ENCODE measurements at regions not wholly inside any gene's neighbourhood (a gene's known extent, or its start where the extent isn't known, plus 50 kb on each side); places are given as distances from the start of the nearest gene placed in this dataset.
A peak's percentile ranks its signal among the peaks of the same experiment; 100 is the strongest.

GRCh38 chr4:180898305-180898704 is 1344.9 kb upstream of the TENM3 start:
- Histone ChIP-seq H2BK120ac (ENCODE audit: low read depth, low read length) (no peak overlapping the region), H3K79me1 (replicated peaks; ENCODE audit: low read length, poor library complexity, severe bottlenecking) (no peaks in the 10 kb centered on the region), H3K23ac (ENCODE audit: low read length in 2 of 2) (no peak overlapping the region), H3K9me3 (ENCODE audit: control insufficient read depth, low read length) (no peaks in the 10 kb centered on the region), H4K8ac (ENCODE audit: low read length) (no peak overlapping the region), H2AK5ac (ENCODE audit: low read length, severe bottlenecking) (no peak overlapping the region), H3K18ac (ENCODE audit: low read depth in 1 of 2, low read length in 2 of 2) (no peak overlapping the region), H3K27me3 (ENCODE audit: control insufficient read depth in 1 of 2, insufficient read depth in 1 of 2, low read length in 2 of 2) (no peaks in the 10 kb centered on the region), H2BK12ac (ENCODE audit: low read length in 2 of 2) (no peak overlapping the region), H3K4me2 (ENCODE audit: low read length, poor library complexity, severe bottlenecking) (no peak overlapping the region), H3K14ac (ENCODE audit: low read length in 2 of 2) (no peak overlapping the region), H3K4ac (ENCODE audit: low read depth in 1 of 2, low read length in 2 of 2) (no peak overlapping the region), H2AFZ (ENCODE audit: low read depth, low read length) (no peak overlapping the region), H3K4me3 (ENCODE audit: insufficient read depth in 1 of 2, low read depth in 1 of 2, low read length in 2 of 2) (no peak overlapping the region), H2BK5ac (ENCODE audit: low read depth, low read length, poor library complexity, severe bottlenecking) (no peak overlapping the region), H3K9ac (ENCODE audit: low read length) (no peak overlapping the region), H3K4me1 (ENCODE audit: control insufficient read depth, insufficient read depth, low read depth, low read length) (no peaks in the 10 kb centered on the region), H2BK15ac (ENCODE audit: low read depth, poor library complexity, severe bottlenecking) (no peak overlapping the region), H3K36me3 (ENCODE audit: control insufficient read depth in 1 of 2, insufficient read depth in 2 of 2, low read depth in 1 of 2, low read length in 2 of 2) (no peaks in the 10 kb centered on the region), H3K27ac (ENCODE audit: low read length, poor library complexity, severe bottlenecking) (no peak overlapping the region), H4K91ac (ENCODE audit: low read length) (no peak overlapping the region)
- no peak for DNase-seq
- 0% methylated on average over 1 of the region's 1 CpG for WGBS

DNA sequence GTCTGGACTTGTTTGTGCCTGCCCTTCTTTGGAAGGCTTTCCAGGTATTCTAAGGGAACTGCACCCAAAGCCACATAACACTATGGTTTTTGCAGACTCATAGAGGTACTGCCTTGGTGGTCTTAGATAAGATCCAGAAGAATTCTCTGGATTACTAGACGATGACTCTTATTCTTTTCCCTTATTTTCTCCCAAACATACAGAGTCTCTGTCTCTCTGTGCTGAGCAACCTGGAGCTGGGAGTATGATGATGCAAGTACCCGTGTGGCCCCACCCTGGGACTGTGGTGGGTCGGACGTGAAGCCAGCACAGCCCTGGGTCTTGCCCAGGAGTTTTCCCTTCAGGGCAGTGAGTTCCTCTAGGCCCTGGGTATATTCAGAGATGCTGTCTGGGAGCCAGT is 1342.4 kb upstream of the TENM3 start:
- no peak overlapping the region for H3K23ac ChIP-seq (ENCODE audit: low read length in 2 of 2)
- H3K9me3 ChIP-seq (ENCODE audit: control insufficient read depth, low read length): no peaks in the 10 kb centered on the region
- no peaks in the 10 kb centered on the region for H3K27me3 ChIP-seq (ENCODE audit: control insufficient read depth in 1 of 2, insufficient read depth in 1 of 2, low read length in 2 of 2)
- no peak overlapping the region for H4K8ac ChIP-seq (ENCODE audit: low read length)
- H3K36me3 ChIP-seq (ENCODE audit: control insufficient read depth in 1 of 2, insufficient read depth in 2 of 2, low read depth in 1 of 2, low read length in 2 of 2): no peaks in the 10 kb centered on the region
- DNase-seq: no peak
- H3K9ac ChIP-seq (ENCODE audit: low read length): no peak overlapping the region
- no peak overlapping the region for H3K18ac ChIP-seq (ENCODE audit: low read depth in 1 of 2, low read length in 2 of 2)
- H3K27ac ChIP-seq (ENCODE audit: low read length, poor library complexity, severe bottlenecking): no peak overlapping the region
- no peak overlapping the region for H3K4ac ChIP-seq (ENCODE audit: low read depth in 1 of 2, low read length in 2 of 2)
- H2BK120ac ChIP-seq (ENCODE audit: low read depth, low read length): no peak overlapping the region
- no peak overlapping the region for H2AK5ac ChIP-seq (ENCODE audit: low read length, severe bottlenecking)
- no peak overlapping the region for H4K91ac ChIP-seq (ENCODE audit: low read length)
- no peak overlapping the region for H2BK15ac ChIP-seq (ENCODE audit: low read depth, poor library complexity, severe bottlenecking)
- no peak overlapping the region for H2BK5ac ChIP-seq (ENCODE audit: low read depth, low read length, poor library complexity, severe bottlenecking)
- H3K79me1 ChIP-seq (replicated peaks; ENCODE audit: low read length, poor library complexity, severe bottlenecking): no peaks in the 10 kb centered on the region
- 91% methylated on average over 4 of the region's 4 CpGs for WGBS
- no peak overlapping the region for H3K4me2 ChIP-seq (ENCODE audit: low read length, poor library complexity, severe bottlenecking)
- H3K4me1 ChIP-seq (ENCODE audit: control insufficient read depth, insufficient read depth, low read depth, low read length): no peaks in the 10 kb centered on the region
- no peak overlapping the region for H2AFZ ChIP-seq (ENCODE audit: low read depth, low read length)
- no peak overlapping the region for H2BK12ac ChIP-seq (ENCODE audit: low read length in 2 of 2)
- H3K14ac ChIP-seq (ENCODE audit: low read length in 2 of 2): no peak overlapping the region
- H3K4me3 ChIP-seq (ENCODE audit: insufficient read depth in 1 of 2, low read depth in 1 of 2, low read length in 2 of 2): no peak overlapping the region

DNA sequence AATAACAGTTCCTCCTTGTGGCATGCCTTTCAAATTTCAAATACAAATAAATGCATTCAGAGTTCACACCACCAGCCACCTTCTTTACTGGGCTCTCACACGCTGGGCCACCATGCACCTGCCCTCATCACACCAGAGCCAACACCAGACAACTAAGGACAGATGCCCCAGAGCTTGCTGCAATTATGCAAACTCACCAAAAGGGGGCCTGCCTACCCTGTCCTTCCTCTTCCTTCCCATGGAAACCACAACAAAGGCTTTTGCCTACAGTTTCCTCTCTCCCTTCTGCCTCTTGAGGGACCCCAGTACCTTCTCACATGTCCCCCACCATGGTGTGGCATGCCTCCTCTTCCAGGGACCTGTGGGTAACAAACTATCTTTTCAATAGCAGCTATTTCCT is 1333.9 kb upstream of the TENM3 start:
- H4K8ac ChIP-seq (ENCODE audit: low read length): no peak overlapping the region
- no peaks in the 10 kb centered on the region for H3K27me3 ChIP-seq (ENCODE audit: control insufficient read depth in 1 of 2, insufficient read depth in 1 of 2, low read length in 2 of 2)
- H3K9ac ChIP-seq (ENCODE audit: low read length): no peak overlapping the region
- H3K18ac ChIP-seq (ENCODE audit: low read depth in 1 of 2, low read length in 2 of 2): peak overlapping the region in 1 of 2 experiments; percentile 11
- H3K23ac ChIP-seq (ENCODE audit: low read length in 2 of 2): no peak overlapping the region
- no peak overlapping the region for H2BK12ac ChIP-seq (ENCODE audit: low read length in 2 of 2)
- H3K9me3 ChIP-seq (ENCODE audit: control insufficient read depth, low read length): no peaks in the 10 kb centered on the region
- H3K79me1 ChIP-seq (replicated peaks; ENCODE audit: low read length, poor library complexity, severe bottlenecking): no peaks in the 10 kb centered on the region
- no peak overlapping the region for H3K4ac ChIP-seq (ENCODE audit: low read depth in 1 of 2, low read length in 2 of 2)
- DNase-seq: no peak
- no peaks in the 10 kb centered on the region for H3K36me3 ChIP-seq (ENCODE audit: control insufficient read depth in 1 of 2, insufficient read depth in 2 of 2, low read depth in 1 of 2, low read length in 2 of 2)
- H2AFZ ChIP-seq (ENCODE audit: low read depth, low read length): no peak overlapping the region
- H2AK5ac ChIP-seq (ENCODE audit: low read length, severe bottlenecking): no peak overlapping the region
- no peak overlapping the region for H2BK120ac ChIP-seq (ENCODE audit: low read depth, low read length)
- 58% methylated on average over 1 of the region's 1 CpG for WGBS
- H4K91ac ChIP-seq (ENCODE audit: low read length): no peak overlapping the region
- H3K27ac ChIP-seq (ENCODE audit: low read length, poor library complexity, severe bottlenecking): no peak overlapping the region
- no peak overlapping the region for H3K4me2 ChIP-seq (ENCODE audit: low read length, poor library complexity, severe bottlenecking)
- H3K14ac ChIP-seq (ENCODE audit: low read length in 2 of 2): no peak overlapping the region
- H3K4me3 ChIP-seq (ENCODE audit: insufficient read depth in 1 of 2, low read depth in 1 of 2, low read length in 2 of 2): no peak overlapping the region
- H2BK15ac ChIP-seq (ENCODE audit: low read depth, poor library complexity, severe bottlenecking): no peak overlapping the region
- H3K4me1 ChIP-seq (ENCODE audit: control insufficient read depth, insufficient read depth, low read depth, low read length): no peaks in the 10 kb centered on the region
- no peak overlapping the region for H2BK5ac ChIP-seq (ENCODE audit: low read depth, low read length, poor library complexity, severe bottlenecking)

- Histone ChIP-seq H4K8ac (ENCODE audit: low read length) (no peak overlapping the region), H3K14ac (ENCODE audit: low read length in 2 of 2) (no peak overlapping the region), H3K4me3 (ENCODE audit: insufficient read depth in 1 of 2, low read depth in 1 of 2, low read length in 2 of 2) (peak overlapping the region in 1 of 2 experiments; percentile 30), H2BK12ac (ENCODE audit: low read length in 2 of 2) (no peak overlapping the region), H3K4me1 (ENCODE audit: control insufficient read depth, insufficient read depth, low read depth, low read length) (no peaks in the 10 kb centered on the region), H3K27me3 (ENCODE audit: control insufficient read depth in 1 of 2, insufficient read depth in 1 of 2, low read length in 2 of 2) (no peaks in the 10 kb centered on the region), H4K91ac (ENCODE audit: low read length) (no peak overlapping the region), H3K4me2 (ENCODE audit: low read length, poor library complexity, severe bottlenecking) (no peak overlapping the region), H2AK5ac (ENCODE audit: low read length, severe bottlenecking) (no peak overlapping the region), H3K36me3 (ENCODE audit: control insufficient read depth in 1 of 2, insufficient read depth in 2 of 2, low read depth in 1 of 2, low read length in 2 of 2) (no peaks in the 10 kb centered on the region), H2BK5ac (ENCODE audit: low read depth, low read length, poor library complexity, severe bottlenecking) (no peak overlapping the region), H3K9ac (ENCODE audit: low read length) (peak overlapping the region; percentile 67), H3K23ac (ENCODE audit: low read length in 2 of 2) (no peak overlapping the region), H3K9me3 (ENCODE audit: control insufficient read depth, low read length) (no peaks in the 10 kb centered on the region), H3K79me1 (replicated peaks; ENCODE audit: low read length, poor library complexity, severe bottlenecking) (no peaks in the 10 kb centered on the region), H3K4ac (ENCODE audit: low read depth in 1 of 2, low read length in 2 of 2) (no peak overlapping the region), H3K27ac (ENCODE audit: low read length, poor library complexity, severe bottlenecking) (no peak overlapping the region), H2BK120ac (ENCODE audit: low read depth, low read length) (no peak overlapping the region), H3K18ac (ENCODE audit: low read depth in 1 of 2, low read length in 2 of 2) (no peak overlapping the region), H2BK15ac (ENCODE audit: low read depth, poor library complexity, severe bottlenecking) (no peak overlapping the region), H2AFZ (ENCODE audit: low read depth, low read length) (no peak overlapping the region)
- no CpG with 5 or more reads among the region's 1 CpG for WGBS
- peak; percentile 6 for DNase-seq
Measured at GRCh38 chr4:180913750-180914149, 1329.5 kb upstream of the TENM3 start.

Data from mesenchymal stem cell (in vitro differentiated cells and primary cell).